CD14-positive monocyte (primary cell): ENCODE measurements at regions not wholly inside any gene's neighbourhood (a gene's known extent, or its start where the extent isn't known, plus 50 kb on each side); places are given as distances from the start of the nearest gene placed in this dataset.

Experiments used
- DNase-seq, 3 donors: peaks; one replicate each; pipeline ENCODE4 v3.0.0-alpha.2; 2011 to 2022
- H2AFZ ChIP-seq: 2 replicates; pipeline ENCODE4 v1.6.0; 2012; ENCODE audit warnings: mild to moderate bottlenecking, low read depth, low read length, inconsistent platforms; ENCODE audit not compliant: insufficient read depth, poor library complexity, severe bottlenecking
- H3K27ac ChIP-seq, 2 donors: 1 replicate in 1 of 2; 2 replicates in 1 of 2; pipeline ENCODE4 v1.5.1; 2012 to 2013; ENCODE audit warnings: low read length in 2 of 2, control low read depth in 1 of 2, inconsistent platforms in 1 of 2, low read depth in 1 of 2, mild to moderate bottlenecking in 1 of 2
- H3K27me3 ChIP-seq, 2 donors: one replicate each; pipeline versions ENCODE4 v1.6.0 to v1.6.1; 2011 to 2013; ENCODE audit warnings: low read length in 2 of 2; ENCODE audit not compliant: control insufficient read depth in 2 of 2, insufficient read depth in 2 of 2
- H3K36me3 ChIP-seq, 2 donors: replicated peaks in 1 of 2; 1 replicate in 1 of 2; 2 replicates in 1 of 2; pipeline versions ENCODE4 v1.5.1 to v1.6.1; 2012 to 2013; ENCODE audit warnings: low read length in 2 of 2, control low read depth in 1 of 2, inconsistent platforms in 1 of 2, mild to moderate bottlenecking in 1 of 2; ENCODE audit not compliant: insufficient read depth in 2 of 2, control insufficient read depth in 1 of 2
- H3K4me1 ChIP-seq, 2 donors: 1 replicate in 1 of 2; 2 replicates in 1 of 2; pipeline versions ENCODE4 v1.5.1 to v1.6.1; 2012 to 2013; ENCODE audit warnings: low read length in 2 of 2, control low read depth in 1 of 2, inconsistent platforms in 1 of 2, mild to moderate bottlenecking in 1 of 2, moderate library complexity in 1 of 2; ENCODE audit not compliant: insufficient read depth in 2 of 2, control insufficient read depth in 1 of 2
- H3K4me2 ChIP-seq: replicated peaks from 2 replicates; pipeline ENCODE3; 2012; ENCODE audit warnings: low read length, moderate library complexity, mild to moderate bottlenecking; ENCODE audit not compliant: poor library complexity, severe bottlenecking; ENCODE audit errors: extremely low read depth
- H3K4me3 ChIP-seq, 3 experiments: fragments of 200-600 bp in 1 of 3; sonication (generic) in 1 of 3; replicated peaks in 1 of 3; 1 replicate in 2 of 3; 2 replicates in 1 of 3; pipeline ENCODE4 v1.5.1; 2011 to 2013; ENCODE audit warnings: low read length in 3 of 3, mild to moderate bottlenecking in 3 of 3, control low read depth in 2 of 3, low read depth in 2 of 3, inconsistent platforms in 1 of 3, moderate library complexity in 1 of 3
- H3K79me2 ChIP-seq: 2 replicates; pipeline ENCODE4 v1.6.0; 2012; ENCODE audit warnings: mild to moderate bottlenecking, control low read depth, inconsistent platforms, low read length, moderate library complexity; ENCODE audit not compliant: insufficient read depth
- H3K9ac ChIP-seq: 2 replicates; pipeline ENCODE4 v1.6.0; 2017; ENCODE audit warnings: low read length, mild to moderate bottlenecking; ENCODE audit not compliant: insufficient read depth, poor library complexity, severe bottlenecking
- H3K9me3 ChIP-seq, 2 donors: replicated peaks in 1 of 2; 1 replicate in 1 of 2; 2 replicates in 1 of 2; pipeline versions ENCODE4 v1.5.1 to v1.6.1; 2012 to 2013; ENCODE audit warnings: low read length in 2 of 2, control low read depth in 1 of 2; ENCODE audit not compliant: control insufficient read depth in 1 of 2, insufficient read depth in 1 of 2
- H4K20me1 ChIP-seq: 2 replicates; pipeline ENCODE4 v1.6.0; 2012; ENCODE audit warnings: mild to moderate bottlenecking, low read length, control low read depth, moderate library complexity; ENCODE audit not compliant: insufficient read depth
- H3K27ac Mint-ChIP-seq, 7 donors: one replicate each; pipeline ENCODE4 v1.8.0; 2020; ENCODE audit warnings: mild to moderate bottlenecking in 7 of 7, mixed read lengths in 7 of 7, moderate library complexity in 6 of 7, inconsistent platforms in 2 of 7
- H3K27me3 Mint-ChIP-seq, 3 donors: one replicate each; pipeline ENCODE4 v1.8.0; 2021 to 2022; ENCODE audit warnings: low read depth in 3 of 3, mild to moderate bottlenecking in 3 of 3, mixed read lengths in 3 of 3, moderate library complexity in 3 of 3, inconsistent platforms in 1 of 3
- H3K36me3 Mint-ChIP-seq, 2 donors: one replicate each; pipeline ENCODE4 v1.8.0; 2020; ENCODE audit warnings: mixed read lengths in 2 of 2, inconsistent platforms in 1 of 2, mild to moderate bottlenecking in 1 of 2
- H3K4me1 Mint-ChIP-seq: one replicate; pipeline ENCODE4 v1.8.0; 2020; ENCODE audit warnings: mild to moderate bottlenecking, mixed read lengths
- H3K4me3 Mint-ChIP-seq, 2 donors: one replicate each; pipeline ENCODE4 v1.8.0; 2020; ENCODE audit warnings: mild to moderate bottlenecking in 2 of 2, mixed read lengths in 2 of 2, moderate library complexity in 1 of 2
- H3K9me3 Mint-ChIP-seq, 7 donors: one replicate each; pipeline ENCODE4 v1.8.0; 2020 to 2022; ENCODE audit warnings: mixed read lengths in 7 of 7, mild to moderate bottlenecking in 6 of 7, moderate library complexity in 6 of 7, inconsistent platforms in 2 of 7
- CTCF ChIP-seq: fragments of 200-600 bp; IDR thresholded peaks from one replicate; pipeline ENCODE4 v1.8.0; 2022; ENCODE audit warnings: antibody characterized with exemption, mild to moderate bottlenecking
- WGBS: methylation state at CpG from one replicate; pipeline ENCODE4 v1.1.5; 2013; ENCODE audit warnings: missing lambda C conversion rate; ENCODE audit not compliant: insufficient coverage; 5-methylcytosine and 5-hydroxymethylcytosine counted together
- intact Hi-C, 2 donors: fragments of 100-400 bp; cut with micrococcal nuclease; formaldehyde crosslinking; loops; one replicate each; pipeline versions ENCODE4 v1.15.0 to v1.15.1; 2023

GRCh38 chr11:70926543-70927201, 325.7 kb downstream of the SHANK2 start:
- Histone ChIP-seq H3K4me2 (no peak overlapping the region), H3K4me3 (no peak overlapping the region), H3K4me1 (no peaks in the 10 kb centered on the region), H3K36me3 (no peaks in the 10 kb centered on the region), H3K79me2 (no peaks in the 10 kb centered on the region), H4K20me1 (no peaks in the 10 kb centered on the region), H3K27me3 (no peaks in the 10 kb centered on the region), H3K9me3 (peaks cover 11 to 14% of the 10 kb centered on the region in 2 donors), H3K27ac (no peak overlapping the region), H3K9ac (no peak overlapping the region), H2AFZ (no peak overlapping the region)
- 93% methylated on average over 2 of the region's 14 CpGs for WGBS
- peaks cover 2 to 12% (median 2%) of the 10 kb centered on the region in 3 donors for H3K27me3 Mint-ChIP-seq
- intact Hi-C loops: no loop called here
- DNase-seq: no peak
- no peak overlapping the region for H3K27ac Mint-ChIP-seq
- H3K9me3 Mint-ChIP-seq: peaks cover 15 to 36% (median 25%) of the 10 kb centered on the region in 7 donors
- H3K4me1 Mint-ChIP-seq: no peaks in the 10 kb centered on the region
- no peak for TF ChIP-seq CTCF
- H3K36me3 Mint-ChIP-seq: no peaks in the 10 kb centered on the region
- no peak overlapping the region for H3K4me3 Mint-ChIP-seq

GRCh38 chr11:70928854-70929598, 323.4 kb downstream of the SHANK2 start:
- Mint-ChIP-seq H3K4me3 (no peak overlapping the region), H3K27me3 (peaks cover 1 to 12% (median 1%) of the 10 kb centered on the region in 3 donors)
- no peaks in the 10 kb centered on the region for H3K27me3 ChIP-seq

More at GRCh38 chr11:70928854-70929598, 323.4 kb downstream of the SHANK2 start:
- H3K9ac ChIP-seq: no peak overlapping the region
- H3K36me3 ChIP-seq: no peaks in the 10 kb centered on the region
- peaks cover 3 to 27% (median 11%) of the 10 kb centered on the region in 7 donors for H3K9me3 Mint-ChIP-seq
- no peaks in the 10 kb centered on the region for H4K20me1 ChIP-seq
- no peak for DNase-seq
- no peak overlapping the region for H3K4me3 ChIP-seq
- H3K4me1 ChIP-seq: no peaks in the 10 kb centered on the region
- no peak overlapping the region for H2AFZ ChIP-seq
- H3K4me2 ChIP-seq: no peak overlapping the region
- peaks cover 0 to 6% of the 10 kb centered on the region in 2 donors for H3K9me3 ChIP-seq
- intact Hi-C loops: no loop called here
- H3K27ac Mint-ChIP-seq: no peak overlapping the region
- no peaks in the 10 kb centered on the region for H3K36me3 Mint-ChIP-seq
- WGBS: 68% methylated on average over 5 of the region's 10 CpGs
- H3K79me2 ChIP-seq: no peaks in the 10 kb centered on the region
- H3K4me1 Mint-ChIP-seq: no peaks in the 10 kb centered on the region
- no peak for TF ChIP-seq CTCF
- no peak overlapping the region for H3K27ac ChIP-seq
